ENCODE measurements at regions not wholly inside any gene's neighbourhood (a gene's known extent, or its start where the extent isn't known, plus 50 kb on each side); places are given as distances from the start of the nearest gene placed in this dataset.
"Not testable (repeated sequence)": the region's sequence is repeated elsewhere in the genome, so short reads cannot be mapped to it uniquely, and the experiment has no call there.

DNA sequence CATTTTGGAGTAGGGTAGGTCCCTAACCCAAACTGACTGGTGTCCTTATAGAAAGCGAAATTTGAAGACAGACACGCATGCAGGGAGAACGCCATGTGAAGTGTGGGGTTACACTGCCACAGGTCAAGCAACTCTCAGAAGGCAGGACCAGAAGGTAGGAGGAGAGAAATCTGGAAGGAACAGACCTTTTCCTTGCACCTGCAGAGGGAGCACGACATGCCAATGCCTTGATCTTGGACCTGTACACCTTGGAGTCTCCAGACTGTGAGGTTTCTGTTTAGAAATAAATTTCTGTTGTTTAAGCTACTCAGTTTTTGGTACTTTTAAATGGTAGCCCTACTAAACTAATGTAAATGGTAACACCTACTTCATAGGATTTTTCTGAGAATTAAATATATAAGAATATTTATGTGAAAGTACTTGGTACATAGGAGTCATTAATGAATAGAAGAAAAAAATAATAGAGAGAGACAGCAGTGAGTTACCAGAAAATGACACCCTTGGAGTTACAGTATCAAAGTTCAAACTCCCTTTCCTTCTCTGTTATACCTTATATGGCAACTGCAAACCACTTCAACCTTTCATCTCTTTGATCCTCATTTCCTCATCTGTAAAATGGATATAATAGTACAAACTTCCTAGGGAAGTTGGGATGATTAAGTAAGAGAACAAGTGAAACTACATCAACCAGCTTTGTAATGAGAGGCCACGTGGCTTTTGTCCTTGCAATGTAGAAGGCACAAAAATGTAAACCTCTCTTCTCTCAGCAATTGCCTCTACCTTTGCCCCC, 184.9 kb upstream of the PARD3B start:
- DNase-seq: no peak

DNA sequence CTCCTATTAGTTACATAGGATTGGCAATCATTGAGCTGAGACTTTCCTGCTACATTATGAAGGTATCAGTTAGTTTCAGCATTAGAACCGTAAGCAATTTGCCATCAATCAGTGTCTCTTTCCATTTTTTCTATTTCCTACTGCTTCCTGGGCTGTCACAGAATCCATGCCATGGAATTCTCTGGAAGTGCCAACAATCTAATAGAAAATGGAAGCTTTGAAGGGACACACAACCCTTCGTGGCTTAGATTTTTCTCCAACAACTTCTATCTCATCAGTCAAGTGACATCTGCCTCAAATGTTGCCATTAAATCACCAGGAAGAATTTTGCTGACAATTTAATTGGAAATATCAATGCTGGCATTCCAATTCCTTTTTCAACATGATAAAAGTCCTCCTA, 183.5 kb upstream of the PARD3B start:
- no peak for DNase-seq

DNA sequence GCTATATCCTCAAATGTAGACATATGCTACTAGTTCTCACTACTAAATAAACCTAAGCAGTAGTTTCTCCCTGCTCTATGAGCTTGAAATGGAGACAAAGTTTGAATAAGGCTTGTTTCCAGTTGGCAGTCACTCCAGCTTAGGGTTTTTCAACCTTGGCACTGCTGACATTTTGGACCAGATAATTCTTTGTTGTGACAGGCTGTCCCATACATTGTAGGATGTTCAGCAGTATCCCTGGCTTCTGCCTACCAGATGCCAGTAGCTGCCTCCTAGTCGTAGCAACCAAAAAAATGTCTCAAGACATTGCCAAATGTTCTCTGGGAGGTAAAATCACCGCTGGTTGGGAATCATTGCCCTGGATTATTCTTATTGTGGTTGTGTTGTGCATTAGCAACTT, 182.7 kb upstream of the PARD3B start:
- no peak for DNase-seq

DNA sequence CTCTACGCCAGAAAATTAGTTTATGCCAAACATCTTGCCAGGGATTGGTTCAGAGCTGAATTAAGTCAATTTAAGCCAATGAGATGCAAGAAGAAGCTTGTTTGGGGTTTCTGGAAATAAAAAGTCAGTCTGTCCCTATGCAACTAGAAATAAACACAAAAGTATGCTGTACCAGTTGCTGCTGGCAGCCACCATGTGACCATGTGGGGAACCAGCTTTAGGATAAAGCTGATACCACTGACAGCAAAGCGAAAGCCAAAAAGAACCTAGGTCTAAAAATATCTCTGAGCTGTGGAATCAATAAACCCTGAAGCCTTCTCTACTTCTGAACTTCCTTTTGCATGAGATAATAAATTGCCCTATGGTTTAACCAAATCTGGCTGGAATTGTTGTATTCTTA, 181.8 kb upstream of the PARD3B start:
- DNase-seq: no peak

DNA sequence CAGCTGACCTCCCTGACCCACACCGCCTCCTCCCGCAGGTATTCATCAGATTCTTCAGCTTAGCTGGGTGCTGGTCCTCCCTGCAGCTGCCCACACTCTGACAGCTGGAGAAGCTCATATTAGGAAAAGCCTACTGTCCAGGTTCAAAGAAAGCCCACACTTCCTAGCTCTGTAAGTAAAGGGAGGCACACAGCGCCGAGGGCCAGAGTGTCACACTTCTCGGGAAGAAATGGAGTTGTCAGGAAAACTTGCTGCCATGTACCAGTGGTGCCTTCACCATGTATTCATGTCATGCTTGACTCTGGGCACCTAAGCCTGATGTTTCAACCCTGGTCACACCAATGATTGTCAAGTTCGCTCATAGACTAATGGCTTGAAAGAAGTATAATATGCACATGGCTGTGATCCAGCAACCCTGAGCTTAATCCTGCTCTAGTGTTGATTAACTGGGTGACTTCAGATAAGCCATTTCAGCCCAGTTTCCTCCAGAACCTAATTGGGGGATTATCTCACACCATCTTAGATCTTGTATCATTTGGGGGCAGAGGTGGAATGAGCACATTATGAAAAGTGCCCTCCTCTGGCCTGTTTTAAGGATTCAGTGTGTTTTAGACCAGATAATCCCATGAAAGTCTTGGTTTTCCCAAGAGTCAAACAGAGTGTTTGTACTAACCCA, 180.3 kb upstream of the PARD3B start:
- no peak for DNase-seq

DNA sequence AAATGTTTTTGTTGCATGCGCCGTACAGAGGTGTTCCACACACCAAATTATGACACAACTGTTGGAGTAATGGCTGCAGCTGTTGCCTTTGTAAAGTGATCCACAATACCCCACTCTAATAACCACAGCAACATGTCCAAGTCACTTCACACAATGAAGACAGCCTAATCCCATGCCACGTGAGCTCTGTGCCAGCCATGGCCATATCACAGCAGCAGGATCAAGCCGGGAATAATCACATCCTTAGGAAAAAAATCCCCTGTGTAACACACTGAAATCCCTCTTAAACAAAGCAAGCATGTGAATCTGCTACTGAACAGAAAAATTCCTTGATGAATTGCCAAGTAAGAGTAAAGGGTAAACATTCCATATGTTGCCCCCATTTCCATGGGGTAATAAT, 179.5 kb upstream of the PARD3B start:
- DNase-seq: no peak

DNA sequence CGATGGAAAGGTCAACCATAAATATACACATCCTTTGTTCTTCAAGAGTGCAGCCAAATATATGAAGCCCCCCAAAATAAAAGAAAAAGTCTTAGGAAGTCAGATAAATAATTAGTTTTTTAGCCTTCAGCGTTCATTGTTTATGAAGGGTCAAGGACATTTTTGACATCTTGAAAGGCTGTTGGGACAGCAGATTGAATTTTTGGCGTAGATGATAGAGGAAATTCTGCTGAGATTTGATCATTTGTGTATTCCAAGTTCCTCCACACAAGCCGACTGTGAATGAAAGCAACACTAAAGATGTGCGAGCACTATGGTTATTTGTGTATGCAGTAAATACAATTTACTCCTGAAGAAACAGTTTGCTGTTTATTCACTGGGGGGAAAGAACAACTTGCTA, 177.8 kb upstream of the PARD3B start:
- DNase-seq: no peak

DNA sequence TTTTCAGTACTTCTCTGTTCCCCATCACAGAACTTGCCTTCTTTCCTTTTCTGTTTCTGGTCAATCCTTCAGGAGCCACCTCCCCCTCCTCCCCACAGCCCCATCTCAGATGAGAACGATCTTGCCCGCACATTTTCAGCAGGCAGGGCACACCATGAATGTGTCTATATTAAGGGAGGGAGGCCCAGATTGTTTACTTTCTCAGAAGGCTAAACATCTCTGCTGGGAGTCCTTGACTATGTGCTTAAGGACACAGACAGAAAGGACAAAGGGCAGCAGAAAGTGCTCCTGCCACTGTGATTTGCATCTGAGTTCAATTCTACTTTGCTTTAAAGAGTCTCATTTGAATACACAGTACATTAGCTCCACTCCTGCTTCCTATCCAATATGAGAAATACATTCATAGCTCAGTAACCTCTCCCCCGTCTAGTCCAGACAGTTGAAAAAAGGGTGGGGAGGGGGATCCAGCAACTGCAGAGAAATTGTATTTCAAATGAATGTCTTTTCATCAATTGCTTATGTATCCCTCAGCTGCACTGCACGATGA, 175.0 kb upstream of the PARD3B start:
- no peak for DNase-seq

DNA sequence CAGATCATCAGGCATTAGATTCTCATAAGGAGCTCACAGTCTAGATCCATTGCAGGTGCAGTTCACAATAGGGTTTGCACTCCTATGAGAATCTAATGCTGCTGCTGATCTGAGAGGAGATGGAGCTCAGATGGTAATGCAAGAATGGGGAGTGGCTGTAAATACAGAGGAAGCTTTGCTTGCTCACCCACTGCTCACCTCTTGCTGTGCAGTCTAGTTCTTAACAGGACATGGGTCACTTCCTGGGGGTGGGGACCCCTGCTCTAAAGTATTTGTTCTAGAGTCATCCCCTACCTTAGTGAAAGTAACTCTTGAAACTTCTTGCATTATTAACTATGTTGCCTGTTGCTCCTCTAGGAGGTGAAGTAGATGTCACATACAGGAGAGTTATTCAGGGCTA, 171.3 kb upstream of the PARD3B start:
- DNase-seq: no peak

DNA sequence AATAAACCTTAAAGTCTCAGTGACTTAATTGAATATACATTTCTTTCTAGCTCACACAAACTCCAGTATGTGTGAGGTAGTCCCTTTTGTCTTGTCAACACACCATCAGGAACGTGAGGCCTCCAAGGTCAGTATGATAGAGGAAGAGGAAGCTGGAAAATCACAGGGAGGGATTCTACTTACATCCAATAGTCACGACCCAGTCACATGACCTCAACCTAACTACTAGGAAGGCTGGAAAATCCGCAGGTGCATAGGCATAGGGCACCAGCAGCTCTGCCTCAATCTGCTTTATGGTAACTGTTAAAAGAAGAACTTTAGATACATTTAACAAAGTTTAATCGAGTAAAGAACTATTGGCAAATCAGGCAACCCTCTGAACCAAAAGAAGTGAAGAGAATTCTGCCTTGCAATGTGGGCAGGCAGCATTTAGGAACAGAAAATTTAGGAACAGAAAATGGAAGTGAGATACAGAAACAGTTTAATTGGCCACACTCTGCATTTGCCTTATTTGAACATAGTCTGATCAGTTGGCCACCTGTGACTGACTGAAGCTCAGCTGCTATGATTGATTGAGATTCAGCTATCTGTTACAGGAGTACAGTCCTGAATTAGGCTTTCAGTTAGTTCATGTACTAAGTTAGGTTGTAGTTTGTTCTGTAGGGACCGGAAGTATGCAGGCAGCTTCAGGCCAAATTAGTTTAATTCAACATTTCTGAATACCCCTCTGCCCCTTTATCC, 165.0 kb upstream of the PARD3B start:
- no peak for DNase-seq

DNA sequence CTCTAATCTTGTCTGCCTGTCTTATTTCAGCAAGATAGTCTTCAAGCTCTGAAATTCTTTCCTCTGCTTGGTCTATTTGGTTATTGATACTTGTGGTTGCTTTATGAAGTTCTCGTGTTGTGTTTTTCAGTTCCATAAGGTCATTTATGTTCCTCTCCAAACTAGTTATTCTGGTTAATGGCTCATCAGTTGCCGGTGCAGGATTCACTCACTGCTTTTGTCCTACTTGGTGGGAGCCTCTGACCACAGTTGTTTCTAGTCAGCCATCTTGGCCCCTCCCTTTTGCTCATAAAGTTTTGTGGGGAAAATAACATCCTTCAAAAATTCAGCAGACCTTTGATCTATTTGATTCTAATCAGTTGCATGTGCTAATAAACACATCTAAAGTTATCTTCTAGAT, 158.6 kb upstream of the PARD3B start:
- no peak for DNase-seq

DNA sequence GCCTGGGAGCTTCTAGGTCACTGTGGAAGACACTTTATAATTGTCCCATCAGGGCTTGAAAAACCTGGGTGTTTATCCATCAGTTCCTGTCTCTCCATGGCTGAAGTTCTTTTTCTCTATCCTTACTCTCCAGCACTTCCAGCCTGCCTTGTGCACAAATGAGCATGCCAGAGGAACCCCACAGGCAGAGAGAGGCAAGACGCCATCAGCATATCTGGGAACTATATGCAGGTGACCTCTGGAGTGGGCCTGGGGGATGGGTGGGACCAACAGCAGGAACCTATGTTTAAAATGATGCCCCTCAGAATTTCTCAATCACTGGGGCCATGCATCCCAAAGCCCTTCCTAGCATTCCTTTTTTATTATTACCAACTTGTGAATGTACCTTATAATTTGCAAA, 156.2 kb upstream of the PARD3B start:
- no peak for DNase-seq

DNA sequence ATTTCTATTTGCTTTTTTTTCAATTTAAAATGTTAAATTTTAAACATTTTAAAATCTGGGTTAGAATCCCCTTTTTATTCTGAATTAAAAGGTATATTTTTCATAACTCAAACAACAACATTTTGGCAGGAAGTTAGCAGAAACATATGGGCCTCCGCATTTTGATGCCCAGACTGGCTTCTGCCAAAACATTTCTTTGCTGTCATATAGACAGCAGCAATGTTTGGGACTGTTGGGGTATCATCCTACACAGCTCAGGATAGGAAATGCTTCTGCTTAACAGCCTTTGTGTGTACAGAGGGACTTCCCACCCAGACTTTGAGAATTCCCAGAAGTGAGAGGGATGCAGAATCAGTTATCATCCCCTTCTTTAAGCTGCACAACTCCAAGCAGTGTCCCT, 155.4 kb upstream of the PARD3B start:
- no peak for DNase-seq

DNA sequence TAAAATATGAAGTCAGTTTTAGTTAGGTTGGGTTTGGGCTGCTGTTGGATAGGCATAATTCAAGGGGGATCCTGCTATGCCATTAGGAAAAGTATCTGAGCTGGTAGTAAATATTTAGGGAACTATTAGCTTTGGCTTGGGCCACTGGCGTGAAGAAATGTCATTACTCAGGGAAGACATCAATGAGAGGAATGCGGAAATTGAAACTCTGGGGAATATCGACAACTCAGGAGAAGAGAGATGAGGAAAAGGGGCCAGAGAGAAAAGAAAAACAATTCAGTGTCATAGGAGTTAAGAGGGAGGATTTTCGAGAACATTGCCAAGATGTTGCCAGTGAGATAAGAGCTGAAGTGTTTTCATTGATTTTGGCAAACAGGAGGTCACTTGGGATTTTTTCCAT, 149.7 kb upstream of the PARD3B start:
- DNase-seq: no peak

DNA sequence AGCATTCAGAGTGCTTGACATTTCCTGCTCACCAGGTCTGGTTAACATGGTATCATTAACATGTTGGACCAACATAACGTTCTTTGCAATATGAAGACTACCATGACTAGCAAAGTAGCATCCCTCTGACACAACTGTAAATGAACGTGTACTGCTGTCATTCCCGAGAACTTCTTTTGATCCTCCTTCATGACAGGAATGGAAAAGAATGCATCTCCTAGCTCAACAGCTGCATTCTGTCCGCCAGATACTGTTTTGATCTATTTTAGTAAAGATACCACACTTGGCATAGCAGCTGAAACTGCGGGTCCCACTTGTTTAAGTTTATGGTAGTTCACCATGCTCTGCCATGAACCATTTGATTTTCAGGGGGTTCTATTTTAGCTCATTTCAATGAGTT, 144.2 kb upstream of the PARD3B start:
- DNase-seq: no peak

DNA sequence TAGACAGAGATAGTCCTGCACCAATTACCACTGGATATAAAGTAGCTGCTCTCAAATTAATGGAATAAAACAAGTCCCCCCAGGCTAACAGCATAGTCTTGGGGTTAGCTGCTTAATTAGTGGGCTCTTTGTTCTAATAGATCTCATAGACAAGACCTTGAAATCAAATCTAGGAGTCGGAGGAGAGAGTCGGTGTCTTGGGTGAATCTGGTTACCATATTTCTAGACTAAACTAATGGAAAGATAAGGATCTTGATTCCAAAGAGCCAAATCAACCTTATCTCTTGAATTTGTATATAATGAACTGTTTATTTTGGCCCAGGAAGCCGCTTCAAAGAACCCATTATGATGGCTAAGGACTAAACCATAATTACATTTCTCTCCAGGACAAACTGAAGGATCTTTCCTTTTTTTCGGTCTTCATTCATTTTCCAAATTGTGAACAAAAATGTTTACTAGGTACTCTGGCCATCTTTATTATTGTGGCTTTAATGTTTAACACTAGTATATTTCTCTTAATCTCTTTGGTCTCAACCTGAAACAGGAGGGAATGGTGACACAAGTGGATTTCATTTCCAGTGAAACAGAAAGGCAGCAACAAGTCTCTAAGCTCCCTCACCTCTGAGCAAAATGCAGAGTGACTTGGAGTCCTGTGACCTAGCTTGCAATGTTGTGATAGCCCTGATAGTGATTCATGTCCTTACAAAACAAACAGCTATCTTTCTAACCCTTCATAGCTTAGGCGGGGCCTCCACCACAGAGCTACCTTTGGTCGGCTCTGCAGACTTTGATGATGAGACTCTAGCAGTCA, 137.9 kb upstream of the PARD3B start:
- no peak for DNase-seq

DNA sequence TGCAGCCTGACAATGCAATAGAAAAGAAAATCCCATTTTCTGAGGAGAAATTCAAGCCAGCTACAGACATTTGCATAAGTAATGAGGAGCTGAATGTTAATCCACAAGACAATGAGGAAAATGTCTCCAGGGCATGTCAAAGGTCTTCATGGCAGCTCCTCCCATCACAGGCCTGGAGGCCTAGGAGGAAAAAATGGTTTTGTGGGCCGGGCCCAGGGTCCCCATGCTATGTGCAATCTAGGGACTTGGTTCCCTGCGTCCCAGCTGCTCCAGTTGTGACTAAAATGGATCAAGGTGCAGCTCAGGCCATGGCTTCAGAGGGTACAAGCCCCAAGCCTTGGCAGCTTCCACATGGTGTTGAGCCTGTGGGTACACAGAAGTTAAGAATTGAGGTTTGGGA, 132.5 kb upstream of the PARD3B start:
- not testable (repeated sequence) for DNase-seq

DNA sequence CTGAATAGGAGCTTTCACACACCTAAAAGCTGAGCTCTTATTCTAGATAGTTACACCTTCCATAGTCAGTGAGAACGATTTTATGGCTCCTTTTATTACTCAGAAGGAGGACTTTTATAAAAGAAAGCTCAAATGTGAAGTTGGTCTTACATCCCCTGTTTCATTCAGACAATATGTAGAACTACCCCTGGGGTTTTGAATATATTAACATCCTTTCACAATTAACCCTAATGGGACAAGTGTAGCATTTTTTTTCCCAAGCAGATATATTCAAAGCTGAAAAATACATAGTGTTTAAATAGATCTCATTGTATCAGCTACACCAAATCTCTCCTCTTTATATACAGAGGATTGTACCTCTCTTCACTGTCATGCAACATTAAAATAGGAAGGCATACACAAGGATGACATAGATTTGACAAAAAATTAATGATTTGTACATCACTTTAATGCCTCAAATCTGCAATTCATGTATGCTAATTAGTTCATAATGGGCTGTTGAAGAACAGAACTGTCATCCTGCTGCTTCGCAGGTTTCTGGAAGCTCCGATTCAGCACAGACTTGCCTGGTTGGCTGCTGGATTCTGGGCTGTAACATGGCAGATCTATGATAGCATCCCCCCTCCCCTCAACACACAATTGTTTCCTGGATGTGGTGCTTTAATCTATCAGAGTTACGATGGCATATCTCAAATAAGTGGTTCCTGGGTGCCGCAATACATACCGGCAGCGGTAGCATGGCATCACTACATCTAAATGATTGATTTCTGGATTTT, 129.7 kb upstream of the PARD3B start:
- DNase-seq: no peak

DNA sequence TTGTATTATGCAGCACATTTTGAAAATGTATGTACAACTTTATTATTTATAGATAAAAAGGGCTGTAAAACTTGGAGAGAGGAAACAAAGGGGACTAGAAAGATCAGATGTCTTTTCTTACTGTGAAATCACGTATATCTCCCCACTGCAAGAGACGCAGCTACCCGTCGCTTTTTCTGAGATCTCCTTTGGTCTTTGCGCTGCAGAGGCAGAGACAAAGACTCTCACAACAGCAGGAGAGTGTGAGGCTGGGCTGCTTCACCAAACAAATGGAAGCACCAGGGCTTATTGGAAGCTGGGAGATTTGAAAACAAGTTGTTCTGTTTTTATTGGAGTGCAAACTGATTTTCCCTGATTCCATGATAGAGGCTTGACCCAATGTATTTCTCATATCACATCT, 129.0 kb upstream of the PARD3B start:
- DNase-seq: no peak

DNA sequence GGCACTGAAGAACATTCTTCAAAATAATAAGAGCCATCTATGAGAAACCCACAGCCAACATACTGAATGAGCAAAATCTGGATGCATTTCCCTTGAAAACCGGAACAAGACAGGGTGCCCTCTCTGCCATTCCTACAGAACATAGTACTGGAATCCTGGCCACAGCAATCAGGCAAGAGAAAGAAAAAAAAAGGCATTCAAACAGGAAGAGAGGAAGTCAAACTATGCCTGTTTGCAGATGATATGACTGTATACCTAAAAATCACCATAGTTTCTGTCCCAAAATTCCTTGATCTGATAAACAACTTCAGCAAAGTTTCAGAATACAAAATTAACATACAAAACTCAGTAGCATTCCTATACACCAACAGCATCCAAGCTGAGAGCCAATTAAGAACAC, 119.5 kb upstream of the PARD3B start:
- DNase-seq: no peak

DNA sequence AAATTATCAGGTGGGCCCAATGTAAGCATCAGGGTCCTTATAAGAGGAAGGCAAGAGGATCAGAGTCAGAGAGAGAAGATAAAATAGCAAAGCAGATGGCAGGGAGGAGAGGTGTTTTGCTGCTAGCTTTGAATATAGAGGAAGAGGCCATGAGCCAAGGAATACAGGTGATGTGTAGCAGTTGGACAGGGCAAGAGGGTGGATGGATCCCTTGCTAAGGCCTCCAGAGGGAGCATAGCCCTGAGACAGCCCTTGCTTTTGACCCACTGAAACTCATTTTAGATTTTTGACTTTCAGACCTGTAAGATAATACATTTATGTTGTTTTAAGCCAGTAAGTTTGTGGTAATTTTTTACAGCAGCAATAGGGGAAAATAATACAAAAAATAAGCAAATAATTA, 116.6 kb upstream of the PARD3B start:
- no peak for DNase-seq

All from muscle of arm (tissue), 1 donor.